ENCODE measurements at regions not wholly inside any gene's neighbourhood (a gene's known extent, or its start where the extent isn't known, plus 50 kb on each side); places are given as distances from the start of the nearest gene placed in this dataset.
"Not testable (repeated sequence)": the region's sequence is repeated elsewhere in the genome, so short reads cannot be mapped to it uniquely, and the experiment has no call there.

DNA sequence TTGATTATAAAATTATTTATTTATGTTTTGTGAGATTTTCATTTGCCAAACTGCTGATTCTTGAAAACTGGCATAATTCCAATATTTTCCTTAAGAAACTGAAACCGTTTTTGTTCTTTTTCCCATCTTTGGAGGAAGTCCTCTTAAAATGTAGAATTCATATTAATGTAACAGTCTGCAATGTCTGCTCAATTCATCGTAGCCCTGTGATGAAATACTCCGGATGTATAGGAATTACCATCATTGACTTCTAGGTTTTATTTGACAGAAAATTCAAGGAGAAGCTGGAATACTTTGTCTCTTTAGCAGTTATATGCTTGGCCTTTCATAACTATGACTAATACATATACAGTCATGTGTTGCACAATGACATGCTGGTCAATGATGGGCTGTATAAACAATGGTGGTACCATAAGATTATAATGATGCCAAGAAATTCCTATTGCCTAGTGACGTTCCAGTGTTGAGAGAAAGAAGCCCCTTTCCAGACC lies 185.0 kb upstream of the GPRIN3 start:
- no peak for DNase-seq

DNA sequence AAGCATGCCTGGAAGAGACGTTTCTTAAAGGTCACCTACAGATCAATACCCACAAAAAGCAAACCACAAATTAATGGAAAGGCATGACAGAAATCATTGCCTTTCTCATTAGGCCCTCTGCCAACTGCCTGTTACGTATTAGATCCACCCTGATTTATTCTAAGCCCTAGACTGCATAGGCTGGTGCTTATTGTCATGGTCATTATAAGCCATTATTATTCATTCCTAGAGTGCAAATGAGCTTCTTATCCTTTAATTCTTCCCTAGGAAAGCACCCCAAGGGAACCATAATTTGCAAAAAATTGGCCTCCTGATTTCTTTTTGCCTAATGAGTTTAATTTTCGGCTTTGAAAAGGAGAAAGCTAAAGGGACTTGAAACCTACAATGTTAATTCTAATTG lies 184.2 kb upstream of the GPRIN3 start:
- no peak for DNase-seq

DNA sequence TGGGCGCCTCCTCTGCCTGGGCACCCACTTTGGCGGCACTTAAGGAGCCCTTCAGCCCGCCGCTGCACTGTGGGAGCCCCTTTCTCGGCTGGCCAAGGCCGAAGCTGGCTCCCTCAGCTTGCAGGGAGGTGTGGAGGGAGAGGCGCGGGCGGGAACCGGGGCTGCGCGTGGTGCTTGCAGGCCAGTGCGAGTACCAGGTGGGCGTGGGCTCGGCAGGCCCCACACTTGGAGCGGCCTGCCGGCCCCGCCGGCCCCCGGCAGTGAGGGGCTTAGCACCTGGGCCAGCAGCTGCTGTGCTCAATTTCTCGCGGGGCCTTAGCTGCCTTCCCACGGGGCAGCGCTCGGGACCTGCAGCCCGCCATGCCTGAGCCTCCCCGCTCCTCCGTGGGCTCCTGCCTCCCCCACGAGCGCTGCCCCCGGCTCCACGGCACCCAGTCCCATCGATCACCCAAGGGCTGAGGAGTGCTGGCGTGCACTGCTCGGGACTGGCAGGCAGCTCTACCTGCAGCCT lies 182.4 kb upstream of the GPRIN3 start:
- DNase-seq: not testable (repeated sequence)

DNA sequence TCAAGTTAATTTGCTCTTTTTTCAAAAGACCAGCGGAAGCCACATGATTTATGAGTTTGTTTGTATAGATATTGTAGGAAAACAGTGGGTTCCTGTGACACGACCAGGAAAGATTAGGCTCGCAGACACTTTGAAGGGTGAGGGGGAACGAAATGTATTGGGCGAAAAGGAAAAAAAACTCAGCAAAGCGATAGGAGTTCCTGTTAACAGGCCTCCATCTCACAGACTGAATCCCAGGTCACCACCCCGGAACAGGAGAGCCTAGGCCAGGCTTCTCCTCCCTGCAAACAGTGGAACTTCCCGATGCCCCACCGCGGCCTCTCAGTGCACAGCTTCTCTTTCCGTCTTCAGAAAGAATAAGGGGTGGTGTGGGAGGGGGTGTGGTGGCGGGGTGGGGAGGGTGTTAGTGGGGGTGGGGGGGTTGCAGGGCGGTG lies 181.8 kb upstream of the GPRIN3 start:
- DNase-seq: no peak

DNA sequence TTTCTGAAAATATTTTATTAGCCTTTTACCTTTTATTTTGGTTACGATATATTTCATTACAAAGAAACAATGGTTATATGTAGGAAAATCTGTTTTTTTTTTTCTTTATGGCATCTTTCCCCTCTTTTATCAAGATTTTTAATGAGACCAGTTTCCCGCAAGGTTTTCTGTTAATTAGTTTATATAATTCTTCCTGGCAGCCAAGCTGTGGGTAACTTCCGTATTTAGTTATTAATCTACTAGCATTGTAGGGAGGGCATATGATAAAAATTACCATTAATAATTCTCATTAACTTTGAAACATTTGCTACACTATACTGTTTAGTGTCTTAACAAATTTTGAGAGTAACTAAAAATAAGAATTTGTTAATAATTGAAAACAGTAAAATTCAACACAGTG lies 181.1 kb upstream of the GPRIN3 start:
- DNase-seq: no peak

DNA sequence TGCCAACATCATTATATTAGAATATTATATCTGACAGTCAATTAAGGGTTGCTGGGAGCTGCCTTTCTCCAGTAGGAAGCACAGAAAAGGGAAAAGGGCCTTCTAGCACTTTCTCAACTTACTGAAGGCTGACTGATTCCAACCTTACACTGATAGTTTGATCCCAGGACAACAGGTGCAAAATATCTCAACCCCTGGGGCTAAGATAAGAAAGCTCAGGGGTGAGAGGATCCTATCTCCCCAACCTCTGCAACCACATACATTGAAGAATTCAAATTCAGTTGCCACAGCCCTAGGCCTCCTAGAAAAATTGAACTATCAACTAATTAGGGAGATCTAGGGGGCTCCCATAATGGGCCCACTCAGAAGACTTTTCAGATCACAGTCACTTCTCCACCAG lies 179.1 kb upstream of the GPRIN3 start:
- no peak for DNase-seq

DNA sequence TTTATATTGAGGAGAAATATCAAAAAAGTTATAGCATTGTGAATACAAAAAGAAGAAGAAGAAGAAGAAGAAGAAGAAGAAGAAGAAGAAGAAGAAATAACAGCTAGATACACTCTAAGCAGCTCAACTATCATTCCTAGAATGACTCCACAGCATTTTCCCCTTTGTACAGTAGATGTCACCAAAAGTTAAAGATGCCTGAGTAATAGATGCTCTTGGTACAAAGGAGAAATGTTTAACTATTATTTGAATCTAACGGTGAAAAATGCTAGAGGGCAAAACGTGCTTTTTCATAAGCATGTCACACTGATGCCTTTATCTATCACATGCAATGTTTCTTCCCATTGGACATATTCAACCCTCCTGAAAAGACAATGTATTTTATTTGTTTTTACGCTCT lies 178.4 kb upstream of the GPRIN3 start:
- no peak for DNase-seq

DNA sequence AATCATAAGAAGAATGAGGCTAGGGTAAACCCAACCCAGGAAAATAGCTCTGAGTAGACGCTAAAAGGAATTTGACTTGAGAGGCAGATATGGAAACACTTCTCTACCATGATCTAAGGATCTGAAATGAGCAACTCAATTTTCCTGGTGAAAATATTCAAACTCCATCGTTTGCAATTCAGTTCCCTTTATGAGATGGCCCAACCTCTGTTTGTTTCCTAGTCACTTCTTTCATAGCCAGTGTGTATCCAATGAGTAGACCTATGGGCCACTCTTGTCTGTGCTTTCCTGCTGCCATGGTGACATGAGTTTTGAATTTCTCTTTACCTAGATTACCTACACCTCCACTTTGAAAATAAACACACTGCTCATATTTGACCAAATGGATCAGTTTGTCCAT lies 176.2 kb upstream of the GPRIN3 start:
- DNase-seq: no peak

DNA sequence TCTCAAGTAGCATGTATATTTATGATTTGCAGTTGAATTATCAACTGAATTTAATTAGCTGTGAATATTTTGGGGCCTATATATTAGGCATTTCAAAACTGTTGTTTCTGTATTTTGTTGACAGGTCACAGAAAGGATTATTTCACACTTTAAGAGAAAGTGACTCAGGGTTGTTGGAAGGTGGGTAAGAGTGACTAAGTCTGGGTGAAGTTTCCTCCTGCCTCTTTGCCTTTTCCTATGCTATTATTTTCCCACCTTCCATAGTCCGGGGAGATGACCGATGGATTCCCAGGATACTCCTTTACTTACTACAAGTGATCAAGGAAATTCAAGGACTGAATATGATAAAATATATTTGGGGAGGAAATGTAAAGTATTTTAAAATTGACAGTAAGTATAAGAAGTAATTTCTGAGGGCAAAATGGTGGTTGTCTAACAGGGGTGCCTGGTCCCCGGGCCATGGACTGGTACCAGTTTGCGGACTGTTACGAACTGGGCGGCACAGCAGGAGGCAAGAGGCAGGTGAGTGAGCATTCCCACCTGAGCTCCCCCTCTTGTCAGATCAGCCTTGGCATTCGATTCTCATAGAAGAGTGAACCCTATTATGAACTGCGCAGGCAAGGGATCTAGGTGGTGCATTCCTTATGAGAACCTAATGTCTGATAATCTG lies 175.5 kb upstream of the GPRIN3 start:
- no peak for DNase-seq

DNA sequence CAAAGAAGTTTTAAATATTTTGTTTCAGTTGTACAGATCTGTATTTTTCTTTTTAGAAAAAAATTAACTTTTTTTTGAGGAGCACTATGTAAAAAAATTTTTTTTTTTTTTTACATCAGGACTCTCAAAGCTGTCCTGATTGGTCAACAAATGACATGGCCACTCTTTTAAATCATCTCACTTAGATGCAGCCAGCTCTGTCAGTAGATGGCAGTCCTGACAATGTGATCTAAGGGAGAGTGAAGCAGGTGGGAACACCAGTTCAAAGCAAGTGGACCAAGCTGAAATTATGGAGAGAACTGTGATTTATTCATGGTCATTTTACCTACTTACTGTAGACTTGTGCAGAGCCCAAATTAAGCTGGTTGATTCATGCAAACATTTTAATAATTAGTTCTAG lies 174.7 kb upstream of the GPRIN3 start:
- no peak for DNase-seq

DNA sequence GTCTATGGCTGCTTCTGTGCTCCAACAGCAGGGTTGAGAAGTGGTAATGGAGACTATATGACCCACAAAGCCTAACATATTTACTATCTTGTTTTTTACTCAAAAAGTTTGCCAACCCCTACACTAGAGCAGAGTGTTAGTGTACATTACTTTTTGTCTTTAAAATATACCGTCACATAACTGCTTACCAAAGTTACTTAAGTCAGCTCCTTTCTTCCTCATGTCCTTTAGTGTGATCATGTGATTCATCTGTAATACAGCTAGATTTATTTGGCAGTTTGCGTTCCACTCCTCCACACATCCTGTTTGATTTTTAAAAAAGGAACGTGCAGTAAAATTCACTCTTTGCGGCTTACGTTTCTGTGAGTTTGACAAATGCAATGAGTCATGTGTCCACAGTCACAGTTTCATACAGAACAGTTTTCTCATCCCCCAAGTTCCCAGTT lies 162.4 kb upstream of the GPRIN3 start:
- no peak for DNase-seq

DNA sequence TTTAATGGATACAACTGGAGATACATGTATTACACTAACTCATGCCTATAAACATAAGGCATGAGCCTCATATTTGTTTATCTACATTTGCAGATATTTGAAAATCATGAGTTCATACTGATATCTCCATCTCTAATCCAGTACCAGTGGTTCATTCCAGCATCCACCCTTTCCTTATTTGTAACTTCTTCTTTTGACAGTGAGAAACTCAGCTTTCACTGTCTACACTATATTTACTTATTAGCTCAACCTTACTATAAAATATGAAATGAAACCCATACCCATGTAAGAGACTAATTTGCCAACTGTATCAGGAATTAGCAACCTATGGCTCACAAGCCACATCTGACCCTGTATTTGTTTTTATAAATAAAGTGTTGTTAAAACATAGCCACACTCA lies 161.9 kb upstream of the GPRIN3 start:
- no peak for DNase-seq

DNA sequence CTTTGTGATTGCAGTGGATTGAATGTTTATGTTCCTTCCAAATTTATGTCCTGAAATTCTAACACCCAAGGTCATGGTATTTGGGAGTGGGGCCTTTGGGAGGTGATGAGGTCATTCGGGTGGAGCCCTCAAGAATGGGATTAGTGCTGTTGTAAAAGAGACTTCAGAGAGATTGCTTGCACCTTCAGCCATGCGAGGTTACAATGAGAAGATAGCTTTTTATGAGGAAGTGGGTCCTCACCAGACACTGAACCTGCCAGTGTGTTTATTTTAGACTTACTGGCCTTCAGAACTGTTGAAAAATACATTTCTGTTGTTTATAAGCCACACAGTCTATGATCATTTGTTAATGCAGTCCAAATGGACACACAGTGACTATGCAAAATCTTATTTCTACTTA lies 161.0 kb upstream of the GPRIN3 start:
- no peak for DNase-seq

DNA sequence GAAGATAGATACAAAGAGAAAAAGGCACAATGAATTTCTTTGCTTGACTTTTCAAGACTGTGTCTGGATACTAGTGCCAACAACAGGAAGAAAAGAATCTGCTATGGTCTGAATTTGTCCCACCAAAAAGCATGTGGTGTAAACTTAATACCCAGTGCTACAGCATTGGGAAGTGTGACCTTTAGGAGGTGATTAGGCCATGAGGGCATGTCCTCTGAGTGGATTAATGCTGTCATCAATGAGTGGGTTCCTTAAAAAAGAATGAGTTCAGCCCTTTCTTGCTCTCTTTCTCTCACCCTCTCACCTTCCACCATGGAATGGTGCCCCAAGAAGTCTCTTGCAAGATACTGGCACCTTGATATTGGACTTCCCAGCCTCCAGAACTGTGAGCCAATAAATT lies 155.7 kb upstream of the GPRIN3 start:
- DNase-seq: no peak

DNA sequence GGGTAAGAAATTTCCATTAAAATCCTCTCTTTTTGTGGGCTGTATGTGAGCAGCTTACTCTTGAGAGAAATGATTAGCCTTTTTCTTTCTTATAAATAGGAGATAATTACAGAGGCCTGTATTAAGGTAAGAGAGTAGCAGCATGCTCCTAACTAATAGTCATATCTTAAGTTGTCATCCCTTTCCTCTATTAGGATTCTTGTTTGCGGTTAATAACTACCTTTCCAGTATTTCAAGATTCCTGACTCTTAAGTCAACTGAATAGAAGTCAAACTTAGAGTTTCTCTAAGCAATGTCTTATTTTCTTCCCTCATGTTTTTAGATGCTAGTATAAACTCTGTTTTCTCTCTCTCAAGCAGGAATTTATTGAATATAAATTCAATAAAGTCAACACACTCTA lies 139.9 kb upstream of the GPRIN3 start:
- DNase-seq: no peak

DNA sequence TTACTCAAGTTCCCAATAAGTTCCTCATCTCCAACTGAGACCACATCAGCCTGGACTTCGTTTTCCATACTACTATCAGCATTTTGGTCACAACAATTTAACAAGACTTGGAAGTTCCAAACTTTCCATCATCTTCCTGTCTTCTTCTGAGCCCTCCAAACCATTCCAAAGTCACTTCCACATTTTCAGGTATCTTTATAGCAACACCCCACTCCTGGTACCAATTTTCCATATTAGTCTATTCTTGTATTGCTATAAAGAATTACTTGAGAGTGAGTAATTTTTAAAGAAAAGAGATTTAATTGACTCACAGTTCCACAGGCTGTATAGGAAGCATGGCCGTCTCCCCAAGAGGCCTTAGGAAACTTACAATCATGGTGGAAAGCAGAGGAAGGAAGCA lies 138.6 kb upstream of the GPRIN3 start:
- DNase-seq: no peak

DNA sequence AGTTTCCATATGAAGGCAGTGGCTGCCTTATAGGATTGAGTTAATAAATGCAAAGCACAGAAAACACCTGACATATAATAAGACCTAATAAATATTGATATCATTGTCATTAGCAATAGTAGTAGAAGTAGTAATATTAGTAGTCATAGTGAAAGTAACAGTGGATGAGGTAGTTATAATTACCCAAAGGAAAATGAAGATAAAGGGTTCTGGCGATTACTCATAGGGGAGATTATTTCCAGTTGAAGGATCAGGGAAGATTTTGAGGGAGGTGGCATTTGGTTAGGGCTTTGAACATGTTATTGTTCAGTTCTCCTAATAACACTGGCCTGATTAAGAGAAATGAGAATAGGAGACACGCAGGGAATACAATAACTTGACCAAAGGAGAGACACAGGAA lies 131.9 kb upstream of the GPRIN3 start:
- DNase-seq: no peak

DNA sequence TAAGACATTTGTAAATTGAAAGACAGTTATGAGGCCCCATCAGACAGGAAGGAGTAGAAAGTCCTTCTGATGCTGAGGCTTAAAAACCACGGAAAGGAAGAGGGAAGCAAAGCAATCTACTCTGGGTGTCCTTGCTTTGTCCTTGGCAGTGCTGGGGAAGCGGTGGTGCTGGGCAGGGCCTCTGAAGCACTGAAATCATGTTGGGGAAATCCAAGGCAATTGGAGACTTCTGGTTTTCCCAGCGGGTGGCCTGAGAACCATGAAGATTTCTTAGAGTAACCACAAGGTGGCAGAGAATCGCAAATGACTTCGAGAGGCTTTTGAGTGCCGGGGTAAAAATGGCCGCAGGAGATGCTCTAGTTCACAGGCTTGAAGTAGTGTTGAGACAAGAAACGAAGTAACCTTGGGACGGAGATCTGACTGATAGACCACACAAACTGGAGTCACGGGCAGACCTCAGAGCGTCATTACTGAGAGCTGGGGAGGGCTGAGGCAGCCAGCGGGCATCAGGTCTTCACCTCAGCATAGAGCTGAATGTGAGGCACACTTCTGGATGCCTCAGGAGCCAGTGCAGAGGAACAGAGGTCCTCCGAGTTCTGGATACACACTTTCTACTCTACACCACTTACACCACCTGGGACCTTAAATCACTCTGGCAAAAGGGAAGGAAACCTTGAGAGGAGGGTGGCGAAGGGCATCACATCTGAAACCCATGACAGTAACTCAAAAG lies 130.7 kb upstream of the GPRIN3 start:
- no peak for DNase-seq

DNA sequence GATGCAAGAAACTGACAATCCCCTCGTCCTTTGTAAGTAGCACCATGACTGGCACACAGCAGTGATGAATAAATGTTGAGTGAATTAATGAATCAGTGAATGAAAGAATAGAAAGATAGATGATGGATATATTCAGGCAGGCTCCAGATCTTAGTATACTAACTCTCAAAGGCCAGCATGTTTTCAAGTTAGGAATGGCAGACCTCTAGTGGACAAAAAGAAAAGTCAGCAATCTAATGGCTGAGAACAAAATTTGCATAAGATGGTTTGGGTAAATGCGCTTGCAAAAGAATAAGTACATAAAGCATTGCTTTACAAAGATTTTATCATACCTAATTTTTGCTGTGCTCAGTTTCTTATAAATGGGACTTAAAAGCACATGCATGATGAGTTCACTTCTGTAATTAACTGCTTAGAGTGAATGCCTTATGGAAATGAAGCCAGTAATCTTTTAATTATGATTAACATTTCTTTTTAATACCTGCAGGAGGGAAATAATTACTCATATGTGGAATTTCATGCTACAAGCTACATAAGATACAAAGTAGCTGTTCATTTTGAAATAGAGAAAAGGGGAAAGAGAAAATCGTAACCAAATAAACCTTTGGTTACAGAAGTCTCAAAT lies 126.9 kb upstream of the GPRIN3 start:
- DNase-seq: peak; percentile 48

DNA sequence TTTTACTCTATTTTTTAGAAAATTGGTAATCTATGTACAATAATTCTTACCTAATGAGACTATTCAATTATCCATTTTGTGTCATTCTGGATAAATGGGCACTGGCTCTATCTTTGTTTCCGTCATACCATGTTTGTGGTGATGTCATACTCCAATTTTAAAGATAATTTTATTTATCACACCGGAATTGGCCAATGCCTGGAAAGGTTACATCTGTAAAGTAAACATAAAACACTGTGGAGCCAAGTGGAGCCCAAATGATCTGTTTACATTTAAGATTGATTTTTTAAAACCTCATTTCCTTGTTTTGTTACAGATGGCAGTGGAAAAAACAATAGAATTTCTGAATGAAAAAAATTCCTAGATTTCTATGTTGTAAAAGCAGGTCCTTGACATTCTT lies 120.2 kb upstream of the GPRIN3 start:
- DNase-seq: no peak

DNA sequence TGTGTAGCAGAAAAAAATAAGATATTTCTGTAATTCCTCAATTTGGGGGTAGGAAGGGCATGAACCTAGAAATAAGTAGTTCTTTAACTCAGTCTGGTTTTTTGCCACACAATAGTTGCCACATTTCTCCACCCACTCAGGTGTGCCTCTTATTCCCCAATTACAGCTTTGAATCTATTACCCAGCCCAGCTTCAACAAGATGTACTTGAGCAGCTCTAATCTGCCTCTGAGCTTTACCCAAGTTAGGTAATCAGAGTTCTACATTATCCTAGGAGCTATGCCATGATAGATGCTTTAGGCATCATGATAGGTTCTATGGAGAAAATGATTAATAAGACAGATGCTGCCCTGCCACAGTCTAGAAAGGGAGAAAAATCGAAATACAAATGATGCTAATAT lies 117.4 kb upstream of the GPRIN3 start:
- no peak for DNase-seq

DNA sequence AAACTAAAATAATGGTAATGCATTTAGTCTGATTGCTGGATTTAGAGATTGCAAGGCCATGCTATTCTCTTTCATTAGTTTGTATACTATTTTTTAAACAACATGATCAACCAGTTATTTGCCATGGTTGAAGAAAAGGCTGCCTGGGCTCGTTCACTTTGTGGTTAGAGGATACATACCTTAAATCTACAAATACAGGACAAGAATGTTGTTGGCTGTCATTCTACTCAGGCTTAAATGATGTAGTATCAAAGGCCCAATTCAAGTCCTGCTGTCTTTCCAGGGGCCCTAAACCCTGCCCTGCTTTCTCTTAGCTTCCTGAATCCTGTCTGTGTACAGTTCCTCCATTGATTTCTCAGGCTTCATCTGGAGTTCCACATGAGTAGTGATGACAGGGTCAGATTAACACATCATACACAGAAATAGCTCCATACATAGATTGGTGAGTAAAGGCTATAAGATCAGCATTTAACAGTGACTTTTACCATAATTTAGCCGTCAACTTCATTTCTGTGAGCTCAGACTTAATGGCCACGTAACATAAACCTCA lies 114.9 kb upstream of the GPRIN3 start:
- DNase-seq: no peak

DNA sequence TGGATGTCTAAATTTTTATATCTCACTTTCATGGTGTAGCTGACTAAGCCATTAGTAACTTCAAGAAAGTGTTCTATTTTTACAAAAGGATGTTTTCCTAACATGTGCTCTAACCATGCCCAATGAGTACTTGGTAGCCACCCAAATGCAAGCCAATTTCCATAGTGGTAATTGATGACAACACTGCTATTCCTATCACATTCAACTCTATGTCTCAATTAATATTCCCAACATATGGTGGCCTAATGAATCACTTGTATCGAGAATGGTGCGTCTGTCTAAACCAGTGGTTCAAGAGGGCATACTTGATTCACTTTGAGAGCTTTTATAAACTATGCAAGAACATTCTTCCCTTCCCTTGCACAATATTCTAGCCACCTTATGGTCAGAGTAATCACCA lies 112.9 kb upstream of the GPRIN3 start:
- no peak for DNase-seq

Measured in midbrain (tissue), 1 donor.